OCI-LY7 (cell line): ENCODE measurements at regions not wholly inside any gene's neighbourhood (a gene's known extent, or its start where the extent isn't known, plus 50 kb on each side); places are given as distances from the start of the nearest gene placed in this dataset.

Experiments used
- BruUV-seq: library from RNA; stranded (reverse); fragments of 400-500 nt; replicated peaks from 2 replicates; lab custom pipeline; 2021; lab: Mats Ljungman, UMichigan
- CTCF ChIA-PET: fragments of 300-600 bp; sonication (Branson Sonifier 250); formaldehyde crosslinking; loops from one replicate; lab custom pipeline; 2022; ENCODE audit warnings: antibody characterized with exemption; ENCODE audit not compliant: unreplicated experiment; lab: Charles Lee
- POLR2A ChIA-PET: fragments of 300-600 bp; sonication (Branson Sonifier 250); formaldehyde crosslinking; loops from one replicate; lab custom pipeline; 2022; ENCODE audit warnings: antibody characterized with exemption; lab: Charles Lee
- DNase-seq: peaks from one replicate; pipeline ENCODE4 v3.0.0-alpha.2; 2015; ENCODE audit warnings: low spot score
- H2AFZ ChIP-seq: fragments of 200-600 bp; sonication (generic), shearing (Covaris generic); 2 replicates; pipeline ENCODE4 v1.6.1; 2014; ENCODE audit warnings: mild to moderate bottlenecking, antibody characterized with exemption, low read length, moderate library complexity
- H3K27ac ChIP-seq: fragments of 200-600 bp; sonication (generic); 2 replicates; pipeline ENCODE4 v1.5.1; 2014; ENCODE audit warnings: mixed run types, low read depth, mild to moderate bottlenecking, moderate library complexity, low read length, inconsistent platforms; ENCODE audit not compliant: poor library complexity, severe bottlenecking
- H3K36me3 ChIP-seq: fragments of 200-600 bp; sonication (generic); 2 replicates; pipeline ENCODE4 v1.6.1; 2014; ENCODE audit warnings: mild to moderate bottlenecking, antibody characterized with exemption, low read length, moderate library complexity, mixed read lengths; ENCODE audit not compliant: insufficient read depth
- H3K4me1 ChIP-seq: fragments of 200-600 bp; sonication (generic); 2 replicates; pipeline ENCODE4 v1.5.1; 2014; ENCODE audit warnings: mild to moderate bottlenecking, low read length; ENCODE audit not compliant: insufficient read depth, poor library complexity, severe bottlenecking
- H3K4me2 ChIP-seq: fragments of 200-600 bp; sonication (generic); 2 replicates; pipeline ENCODE4 v1.6.1; 2014; ENCODE audit warnings: mild to moderate bottlenecking, low read length
- H3K4me3 ChIP-seq: fragments of 200-600 bp; sonication (generic); 2 replicates; pipeline ENCODE4 v1.5.1; 2014; ENCODE audit warnings: mild to moderate bottlenecking, low read depth, low read length; ENCODE audit not compliant: poor library complexity, severe bottlenecking
- H3K79me2 ChIP-seq: fragments of 200-600 bp; sonication (generic); 2 replicates; pipeline ENCODE4 v1.6.1; 2016; ENCODE audit warnings: low read depth, mild to moderate bottlenecking, low read length, moderate library complexity, mixed read lengths; ENCODE audit not compliant: insufficient read depth
- H3K9me2 ChIP-seq: fragments of 200-600 bp; sonication (generic); 2 replicates; pipeline ENCODE4 v1.6.1; 2016; ENCODE audit warnings: mild to moderate bottlenecking, low read length, mixed read lengths; ENCODE audit not compliant: insufficient read depth
- H3K9me3 ChIP-seq: fragments of 200-600 bp; sonication (generic); 2 replicates; pipeline ENCODE4 v1.6.1; 2014; ENCODE audit warnings: mild to moderate bottlenecking, mixed run types, low read length, mixed read lengths
- H4K20me1 ChIP-seq: fragments of 200-600 bp; sonication (generic); 2 replicates; pipeline ENCODE4 v1.6.1; 2014; ENCODE audit warnings: mild to moderate bottlenecking, antibody characterized with exemption, low read length, moderate library complexity, mixed read lengths; ENCODE audit not compliant: insufficient read depth
- CTCF ChIP-seq: fragments of 200-600 bp; sonication (generic); conservative IDR thresholded peaks from 2 replicates; pipeline ENCODE4 v1.5.1; 2014; ENCODE audit warnings: mild to moderate bottlenecking, antibody characterized with exemption, low read length, moderate library complexity, mixed read lengths
- EZH2phosphoT487 ChIP-seq: fragments of 200-600 bp; sonication (generic); IDR thresholded peaks from 2 replicates; pipeline ENCODE4 v1.6.1; 2018; ENCODE audit warnings: low read depth, borderline replicate concordance, mild to moderate bottlenecking, mixed run types, antibody characterized with exemption, low read length, moderate library complexity, mixed read lengths
- intact Hi-C: fragments of 100-400 bp; cut with micrococcal nuclease; formaldehyde crosslinking; loops from one replicate; pipeline ENCODE4 v1.10.0; 2022; ENCODE audit not compliant: unreplicated experiment

DNA sequence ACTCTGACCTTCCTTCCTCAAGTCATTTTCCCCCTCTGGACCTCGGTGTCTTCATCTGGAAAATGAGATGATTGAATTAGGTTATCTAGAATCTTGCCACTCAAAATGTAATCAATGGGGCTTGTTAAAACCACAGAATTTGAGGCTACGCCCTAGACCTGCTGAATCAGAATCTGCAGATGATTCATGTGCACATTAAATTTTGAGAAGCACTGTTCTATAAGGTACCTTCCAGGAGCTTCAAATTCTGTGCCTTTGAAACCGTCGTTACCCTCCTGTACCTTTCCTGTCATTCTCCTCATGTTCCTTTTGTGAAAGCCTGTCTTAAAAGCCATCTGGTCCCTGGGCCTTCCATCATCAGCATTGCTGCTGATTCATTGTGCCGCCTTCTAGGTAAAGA is 172.4 kb upstream of the TOPAZ1 start:
- Histone ChIP-seq H3K9me2 (no peaks in the 10 kb centered on the region), H3K79me2 (no peaks in the 10 kb centered on the region), H3K4me1 (no peaks in the 10 kb centered on the region), H2AFZ (no peak overlapping the region), H3K27ac (no peak overlapping the region), H3K9me3 (no peaks in the 10 kb centered on the region), H3K4me2 (no peak overlapping the region), H4K20me1 (no peaks in the 10 kb centered on the region), H3K36me3 (no peaks in the 10 kb centered on the region), H3K4me3 (no peak overlapping the region)
- no TSS peak for BruUV-seq
- TF ChIP-seq CTCF: no peak
- ChIA-PET CTCF (no interaction called here), POLR2A (no interaction called here)
- intact Hi-C loops: no loop called here
- DNase-seq: no peak

DNA sequence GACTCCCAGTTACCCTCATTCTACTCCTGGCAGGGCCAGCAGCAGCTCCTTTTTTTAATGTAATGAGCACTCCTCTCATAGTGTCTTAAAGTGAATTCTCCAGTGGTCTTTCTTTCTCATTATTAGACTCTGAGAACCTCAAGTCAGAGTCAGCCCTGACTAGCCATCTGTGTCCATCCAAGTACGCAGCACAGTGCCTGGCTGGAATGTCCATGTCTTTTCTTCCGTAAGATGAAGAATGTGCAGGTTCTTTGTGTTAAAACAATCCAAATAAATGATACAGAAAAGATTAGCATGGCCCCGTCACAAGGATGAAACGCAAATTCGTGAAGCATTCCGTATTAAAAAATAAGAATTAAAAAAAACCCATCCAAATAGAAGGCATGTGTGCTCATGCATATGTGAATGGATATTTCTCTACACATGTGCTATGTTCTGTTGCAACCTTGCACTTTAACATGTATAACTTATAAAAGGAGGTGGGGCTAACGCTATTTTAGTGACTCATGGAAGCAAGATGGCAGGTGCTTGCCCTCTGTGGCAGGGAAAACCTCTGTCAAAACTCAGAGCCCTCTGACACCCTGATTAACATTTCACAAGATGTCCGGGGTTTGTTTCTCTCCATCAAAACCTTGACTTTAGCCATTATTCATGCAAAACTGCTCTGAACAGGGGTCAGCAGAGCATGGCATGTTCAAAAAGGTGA is 170.7 kb upstream of the TOPAZ1 start:
- H2AFZ ChIP-seq: no peak overlapping the region
- H3K36me3 ChIP-seq: no peaks in the 10 kb centered on the region
- DNase-seq: no peak
- CTCF ChIA-PET: no interaction called here
- H3K9me3 ChIP-seq: no peaks in the 10 kb centered on the region
- H3K4me2 ChIP-seq: no peak overlapping the region
- no peaks in the 10 kb centered on the region for H3K4me1 ChIP-seq
- H3K9me2 ChIP-seq: no peaks in the 10 kb centered on the region
- H4K20me1 ChIP-seq: no peaks in the 10 kb centered on the region
- no peak for TF ChIP-seq EZH2phosphoT487
- TF ChIP-seq CTCF: no peak
- no peak overlapping the region for H3K4me3 ChIP-seq
- no TSS peak for BruUV-seq
- H3K79me2 ChIP-seq: no peaks in the 10 kb centered on the region
- no peak overlapping the region for H3K27ac ChIP-seq
- POLR2A ChIA-PET: no interaction called here
- intact Hi-C loops: no loop called here

GRCh38 chr3:44072601-44073540 is 168.8 kb upstream of the TOPAZ1 start:
- Histone ChIP-seq H3K4me3 (no peak overlapping the region), H3K9me3 (no peaks in the 10 kb centered on the region), H3K4me1 (peaks cover 6% of the 10 kb centered on the region), H4K20me1 (no peaks in the 10 kb centered on the region), H3K27ac (no peak overlapping the region), H3K4me2 (no peak overlapping the region), H2AFZ (no peak overlapping the region), H3K79me2 (no peaks in the 10 kb centered on the region), H3K36me3 (no peaks in the 10 kb centered on the region), H3K9me2 (no peaks in the 10 kb centered on the region)
- TF ChIP-seq CTCF: no peak
- TF ChIP-seq EZH2phosphoT487: no peak
- intact Hi-C loops: no loop called here
- ChIA-PET POLR2A (interaction anchor here (0.6 kb wide), 1 partner anchor 541 kb away, joined by 3 read pairs; no protein-coding TSS in a partner anchor), CTCF (no interaction called here)
- no peak for DNase-seq
- BruUV-seq: no TSS peak
